Colonic mucosa (tissue), 4 donors: ENCODE measurements at regions not wholly inside any gene's neighbourhood (a gene's known extent, or its start where the extent isn't known, plus 50 kb on each side); places are given as distances from the start of the nearest gene placed in this dataset.
"Not testable (repeated sequence)": the region's sequence is repeated elsewhere in the genome, so short reads cannot be mapped to it uniquely, and the experiment has no call there.

Source experiments
- DNase-seq: peaks from one replicate; pipeline ENCODE4 v3.0.0-alpha.2; 2020
- H3K27ac ChIP-seq: fragments of 200-600 bp; one replicate; pipeline ENCODE4 v1.8.0; 2021
- H3K27me3 ChIP-seq: fragments of 200-600 bp; one replicate; pipeline ENCODE4 v1.8.0; 2021
- H3K36me3 ChIP-seq: fragments of 200-600 bp; one replicate; pipeline ENCODE4 v1.8.0; 2021
- H3K4me1 ChIP-seq: fragments of 200-600 bp; one replicate; pipeline ENCODE4 v1.8.0; 2021; ENCODE audit warnings: mild to moderate bottlenecking
- H3K4me3 ChIP-seq: fragments of 200-600 bp; one replicate; pipeline ENCODE4 v1.8.0; 2021
- H3K9ac ChIP-seq, 2 donors: one replicate each; pipeline ENCODE4 v1.7.0; 2013; ENCODE audit warnings: control low read depth in 2 of 2, low read depth in 2 of 2, low read length in 2 of 2
- H3K9me3 ChIP-seq: fragments of 200-600 bp; one replicate; pipeline ENCODE4 v1.8.0; 2021
- CTCF ChIP-seq: fragments of 200-600 bp; IDR thresholded peaks from one replicate; pipeline ENCODE4 v1.8.0; 2022; ENCODE audit warnings: antibody characterized with exemption, mild to moderate bottlenecking
- intact Hi-C: fragments of 100-400 bp; cut with DNase I; formaldehyde crosslinking; loops from one replicate; pipeline ENCODE4 v1.14.1; 2022
- donor health status: healthy.
- donor health status: DM: no; HTN: no; CAD: no.
- donor health status: DM: no; HTN: no; CAD: no.

GRCh38 chr7:32765649-32766251 lies 125.8 kb downstream of the KBTBD2 start:
- H3K9ac ChIP-seq, H3K27ac ChIP-seq, H3K36me3 ChIP-seq, H3K9me3 ChIP-seq, H3K4me1 ChIP-seq, H3K4me3 ChIP-seq, intact Hi-C loops, DNase-seq, H3K27me3 ChIP-seq: not testable (repeated sequence)
- TF ChIP-seq CTCF: peak; percentile 26

GRCh38 chr7:32765185-32765584 lies 126.4 kb downstream of the KBTBD2 start:
- Histone ChIP-seq H3K27ac (no peak overlapping the region), H3K9ac (no peak overlapping the region), H3K9me3 (no peaks in the 10 kb centered on the region), H3K4me1 (no peaks in the 10 kb centered on the region), H3K27me3 (no peaks in the 10 kb centered on the region), H3K36me3 (no peaks in the 10 kb centered on the region), H3K4me3 (no peak overlapping the region)
- no peak for TF ChIP-seq CTCF
- intact Hi-C loops: no loop called here
- DNase-seq: no peak

GRCh38 chr7:32762925-32763293 lies 128.7 kb downstream of the KBTBD2 start:
- no peak for TF ChIP-seq CTCF
- no peaks in the 10 kb centered on the region for H3K4me1 ChIP-seq
- H3K27me3 ChIP-seq: no peaks in the 10 kb centered on the region
- H3K9ac ChIP-seq: no peak overlapping the region
- H3K36me3 ChIP-seq: no peaks in the 10 kb centered on the region
- no peak overlapping the region for H3K4me3 ChIP-seq
- no peak overlapping the region for H3K27ac ChIP-seq
- intact Hi-C loops: no loop called here
- H3K9me3 ChIP-seq: no peaks in the 10 kb centered on the region
- DNase-seq: no peak

GRCh38 chr7:32762206-32762924 lies 129.2 kb downstream of the KBTBD2 start:
- intact Hi-C loops, H3K4me3 ChIP-seq, H3K9me3 ChIP-seq, H3K9ac ChIP-seq, H3K4me1 ChIP-seq, DNase-seq, H3K36me3 ChIP-seq, H3K27ac ChIP-seq, H3K27me3 ChIP-seq: not testable (repeated sequence)

- Histone ChIP-seq H3K4me1 (no peaks in the 10 kb centered on the region), H3K27me3 (no peaks in the 10 kb centered on the region), H3K4me3 (no peak overlapping the region), H3K9me3 (no peaks in the 10 kb centered on the region), H3K9ac (no peak overlapping the region), H3K36me3 (no peaks in the 10 kb centered on the region), H3K27ac (no peak overlapping the region)
- no peak for DNase-seq
- TF ChIP-seq CTCF: no peak
- intact Hi-C loops: no loop called here
Observed at GRCh38 chr7:32761451-32762205, 129.9 kb downstream of the KBTBD2 start.

GRCh38 chr7:32760755-32761154 lies 130.8 kb downstream of the KBTBD2 start:
- intact Hi-C loops, H3K36me3 ChIP-seq, H3K4me1 ChIP-seq, H3K9ac ChIP-seq, DNase-seq, H3K27ac ChIP-seq, H3K9me3 ChIP-seq, H3K4me3 ChIP-seq, H3K27me3 ChIP-seq: not testable (repeated sequence)

- H3K36me3 ChIP-seq, intact Hi-C loops, H3K9me3 ChIP-seq, H3K4me1 ChIP-seq, H3K9ac ChIP-seq, DNase-seq, H3K27ac ChIP-seq, H3K4me3 ChIP-seq, H3K27me3 ChIP-seq: not testable (repeated sequence)
Observed at GRCh38 chr7:32759859-32760258, 131.7 kb downstream of the KBTBD2 start.

GRCh38 chr7:32753872-32754271 lies 137.7 kb downstream of the KBTBD2 start:
- H3K9ac ChIP-seq, H3K27ac ChIP-seq, H3K27me3 ChIP-seq, intact Hi-C loops, DNase-seq, H3K4me3 ChIP-seq, H3K9me3 ChIP-seq, H3K4me1 ChIP-seq, H3K36me3 ChIP-seq: not testable (repeated sequence)

- H3K9ac ChIP-seq, H3K27ac ChIP-seq, intact Hi-C loops: not testable (repeated sequence)
Observed at GRCh38 chr7:32748337-32748736, 143.2 kb downstream of the KBTBD2 start.

More at GRCh38 chr7:32748337-32748736, 143.2 kb downstream of the KBTBD2 start:
- DNase-seq, H3K9me3 ChIP-seq, H3K4me3 ChIP-seq, H3K36me3 ChIP-seq, H3K4me1 ChIP-seq, H3K27me3 ChIP-seq: not testable (repeated sequence)
